Body of pancreas (tissue), 4 donors: ENCODE measurements at regions not wholly inside any gene's neighbourhood (a gene's known extent, or its start where the extent isn't known, plus 50 kb on each side); places are given as distances from the start of the nearest gene placed in this dataset.

ENCODE experiments used
- ATAC-seq: fragments of 150-250 bp; one replicate; pipeline ENCODE4 v1.9.1; 2016
- DNase-seq, 4 donors: peaks; one replicate each; pipeline ENCODE4 v3.0.0-alpha.2; 2019
- H3K27ac ChIP-seq, 4 donors: fragments of 200-600 bp; sonication (generic); 1 replicate in 3 of 4; 2 replicates in 1 of 4; pipeline versions ENCODE4 v1.5.1 to v1.6.1; 2016 to 2019; ENCODE audit warnings: mild to moderate bottlenecking in 1 of 4, mixed read lengths in 1 of 4, moderate library complexity in 1 of 4
- H3K27me3 ChIP-seq, 2 donors: fragments of 200-600 bp; sonication (generic); one replicate each; pipeline ENCODE4 v1.6.0; 2016; ENCODE audit warnings: mild to moderate bottlenecking in 1 of 2
- H3K36me3 ChIP-seq, 2 donors: fragments of 200-600 bp; sonication (generic); replicated peaks in 1 of 2; 2 replicates each; pipeline ENCODE4 v1.5.1; 2016; ENCODE audit warnings: low read depth in 2 of 2; ENCODE audit not compliant: insufficient read depth in 1 of 2
- H3K4me1 ChIP-seq: fragments of 200-600 bp; sonication (generic); one replicate; pipeline ENCODE4 v1.6.0; 2016
- H3K4me3 ChIP-seq, 2 donors: fragments of 200-600 bp; sonication (generic); 1 replicate in 1 of 2; 2 replicates in 1 of 2; pipeline ENCODE4 v1.5.1; 2016 to 2019
- H3K9me3 ChIP-seq, 3 donors: fragments of 200-600 bp; sonication (generic); 1 replicate in 2 of 3; 2 replicates in 1 of 3; pipeline ENCODE4 v1.5.1; 2016
- POLR2A ChIP-seq, 3 donors: fragments of 450-650 bp; IDR thresholded peaks; one replicate each; pipeline ENCODE4 v1.6.1; 2016; ENCODE audit warnings: antibody characterized with exemption in 3 of 3, mild to moderate bottlenecking in 2 of 3
- WGBS, 2 donors: methylation state at CpG; one replicate each; pipeline ENCODE4 v1.1.5; 2017; 5-methylcytosine and 5-hydroxymethylcytosine counted together
- intact Hi-C: fragments of 100-400 bp; cut with DNase I; formaldehyde crosslinking; loops from one replicate; pipeline ENCODE4 v1.15.1; 2023
- TF ChIP-seq, protein P1 (sequence below), 7 experiments: fragments of 450-650 bp in 4 of 7; fragments of 200-600 bp in 3 of 7; sonication (generic) in 3 of 7; IDR thresholded peaks; one replicate each; pipeline ENCODE4 v1.5.1; 2016 to 2019; ENCODE audit warnings: antibody characterized with exemption in 7 of 7

DNA sequence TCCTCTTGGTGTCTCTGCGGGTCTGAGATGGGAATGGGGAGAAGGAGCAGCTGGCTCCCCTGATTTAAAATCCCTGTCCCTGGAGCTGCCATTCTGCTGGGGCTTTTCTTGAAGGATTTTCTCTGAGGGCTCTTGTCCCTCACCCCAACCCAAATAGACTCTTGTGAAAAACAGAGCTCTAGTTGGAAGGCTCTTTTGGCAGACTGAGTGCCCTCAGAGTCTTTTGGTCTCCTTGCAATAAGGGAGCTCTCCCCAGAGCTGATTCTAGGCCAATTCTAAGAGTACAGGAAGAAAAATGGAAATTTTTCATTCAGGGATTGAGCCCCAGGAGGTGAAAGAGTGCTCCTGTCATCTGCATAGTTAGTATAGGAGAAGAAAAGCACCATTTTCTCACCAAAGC is 238.3 kb downstream of the COG6 start:
- no peak for DNase-seq
- Histone ChIP-seq H3K4me3 (no peak overlapping the region), H3K27me3 (no peaks in the 10 kb centered on the region), H3K27ac (no peak overlapping the region), H3K36me3 (no peaks in the 10 kb centered on the region), H3K9me3 (no peaks in the 10 kb centered on the region), H3K4me1 (no peaks in the 10 kb centered on the region)
- 78 to 85% methylated on average over 1 of the region's 1 CpG for WGBS, 2 donors
- no peak for ATAC-seq
- no peak for TF ChIP-seq POLR2A (IDR thresholded peaks at IDR 0.05)
- TF ChIP-seq, protein P1, sequence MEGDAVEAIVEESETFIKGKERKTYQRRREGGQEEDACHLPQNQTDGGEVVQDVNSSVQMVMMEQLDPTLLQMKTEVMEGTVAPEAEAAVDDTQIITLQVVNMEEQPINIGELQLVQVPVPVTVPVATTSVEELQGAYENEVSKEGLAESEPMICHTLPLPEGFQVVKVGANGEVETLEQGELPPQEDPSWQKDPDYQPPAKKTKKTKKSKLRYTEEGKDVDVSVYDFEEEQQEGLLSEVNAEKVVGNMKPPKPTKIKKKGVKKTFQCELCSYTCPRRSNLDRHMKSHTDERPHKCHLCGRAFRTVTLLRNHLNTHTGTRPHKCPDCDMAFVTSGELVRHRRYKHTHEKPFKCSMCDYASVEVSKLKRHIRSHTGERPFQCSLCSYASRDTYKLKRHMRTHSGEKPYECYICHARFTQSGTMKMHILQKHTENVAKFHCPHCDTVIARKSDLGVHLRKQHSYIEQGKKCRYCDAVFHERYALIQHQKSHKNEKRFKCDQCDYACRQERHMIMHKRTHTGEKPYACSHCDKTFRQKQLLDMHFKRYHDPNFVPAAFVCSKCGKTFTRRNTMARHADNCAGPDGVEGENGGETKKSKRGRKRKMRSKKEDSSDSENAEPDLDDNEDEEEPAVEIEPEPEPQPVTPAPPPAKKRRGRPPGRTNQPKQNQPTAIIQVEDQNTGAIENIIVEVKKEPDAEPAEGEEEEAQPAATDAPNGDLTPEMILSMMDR (IDR thresholded peaks at IDR 0.05), result no peak
- intact Hi-C loops, result no loop called here

DNA sequence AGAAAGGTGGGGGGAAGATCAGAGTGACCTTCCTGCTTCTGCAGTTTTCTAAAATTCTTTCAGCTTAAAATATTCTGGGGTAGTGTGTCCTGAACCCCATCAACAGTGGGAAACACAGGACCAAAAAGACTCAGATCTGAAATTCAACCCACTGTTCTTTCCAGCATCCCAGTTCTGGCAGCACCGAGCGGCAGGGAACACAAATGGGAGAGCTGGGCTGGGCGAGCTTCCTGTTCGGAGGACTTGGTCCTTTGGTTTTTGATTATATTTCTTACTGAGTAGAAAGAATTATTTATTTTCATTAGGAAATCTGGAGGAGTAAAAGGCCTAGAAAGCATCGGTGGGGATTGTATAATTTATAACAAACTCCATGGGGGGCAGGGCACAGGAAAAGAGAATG is 239.1 kb downstream of the COG6 start:
- ATAC-seq, result no peak
- Histone ChIP-seq H3K36me3 (no peaks in the 10 kb centered on the region), H3K4me1 (peaks cover under 1% of the 10 kb centered on the region), H3K9me3 (no peaks in the 10 kb centered on the region), H3K4me3 (no peak overlapping the region), H3K27me3 (no peaks in the 10 kb centered on the region), H3K27ac (no peak overlapping the region)
- no peak for DNase-seq
- intact Hi-C loops, result no loop called here
- TF ChIP-seq, protein P1 (IDR thresholded peaks at IDR 0.05), result no peak
- no peak for TF ChIP-seq POLR2A (IDR thresholded peaks at IDR 0.05)
- WGBS, 2 donors, result 84 to 94% methylated on average over 5 of the region's 5 CpGs

DNA sequence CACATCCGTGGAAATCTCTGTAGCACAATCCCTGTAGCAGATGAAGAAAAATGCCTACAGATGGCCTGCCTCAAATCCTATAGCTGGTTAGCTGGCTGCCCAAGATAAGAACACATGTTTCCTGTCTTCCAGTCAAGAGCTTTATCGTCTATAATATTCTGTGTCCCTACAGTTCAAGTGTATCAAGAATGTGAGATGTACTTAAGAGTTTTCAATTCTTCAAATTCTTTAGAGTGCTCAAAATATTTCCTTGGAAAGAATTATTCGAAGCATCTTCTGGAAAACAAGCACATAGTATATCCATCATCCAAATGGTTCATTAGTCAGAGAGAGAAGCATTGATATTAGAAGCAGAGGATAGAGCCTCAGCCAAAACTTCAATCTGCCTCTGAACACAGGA is 239.8 kb downstream of the COG6 start:
- Histone ChIP-seq H3K36me3 (no peaks in the 10 kb centered on the region), H3K27me3 (no peaks in the 10 kb centered on the region), H3K4me3 (no peak overlapping the region), H3K9me3 (no peaks in the 10 kb centered on the region), H3K4me1 (peaks cover 7% of the 10 kb centered on the region), H3K27ac (no peak overlapping the region)
- WGBS, 2 donors, result 49 to 73% methylated on average over 3 of the region's 3 CpGs
- intact Hi-C loops, result no loop called here
- no peak for ATAC-seq
- no peak for DNase-seq
- no peak for TF ChIP-seq POLR2A (IDR thresholded peaks at IDR 0.05)
- TF ChIP-seq, protein P1 (IDR thresholded peaks at IDR 0.05), result no peak

DNA sequence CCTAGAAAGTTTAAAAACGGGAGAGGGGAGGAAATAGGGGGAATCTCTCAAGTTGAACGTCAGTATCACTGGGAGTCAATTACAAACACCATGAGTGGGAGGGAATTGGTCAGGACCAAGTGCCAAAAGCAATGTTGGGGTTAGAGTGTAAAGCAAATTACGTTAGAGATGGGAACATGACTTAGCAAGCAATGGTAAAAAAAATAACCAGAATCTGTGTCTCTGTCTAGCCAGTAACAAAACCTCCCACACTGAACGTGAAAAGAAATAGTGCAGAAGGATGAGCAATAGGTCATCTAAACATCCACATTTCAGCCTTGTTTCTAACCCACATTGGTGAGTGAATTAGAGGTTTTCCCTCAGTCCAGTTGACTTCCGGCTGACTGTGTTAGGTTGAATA is 242.2 kb downstream of the COG6 start:
- DNase-seq (no peak), ATAC-seq (no peak)
- intact Hi-C loops, result no loop called here
- H3K9me3 ChIP-seq, result no peaks in the 10 kb centered on the region
- WGBS, 2 donors, result 83 to 84% methylated on average over 5 of the region's 5 CpGs
- no peaks in the 10 kb centered on the region for H3K36me3 ChIP-seq
- TF ChIP-seq, protein P1 (IDR thresholded peaks at IDR 0.05), result no peak
- TF ChIP-seq POLR2A (IDR thresholded peaks at IDR 0.05), result no peak
- no peak overlapping the region for H3K4me3 ChIP-seq
- H3K27me3 ChIP-seq, result no peaks in the 10 kb centered on the region
- no peak overlapping the region for H3K27ac ChIP-seq
- peaks cover 18% of the 10 kb centered on the region for H3K4me1 ChIP-seq

DNA sequence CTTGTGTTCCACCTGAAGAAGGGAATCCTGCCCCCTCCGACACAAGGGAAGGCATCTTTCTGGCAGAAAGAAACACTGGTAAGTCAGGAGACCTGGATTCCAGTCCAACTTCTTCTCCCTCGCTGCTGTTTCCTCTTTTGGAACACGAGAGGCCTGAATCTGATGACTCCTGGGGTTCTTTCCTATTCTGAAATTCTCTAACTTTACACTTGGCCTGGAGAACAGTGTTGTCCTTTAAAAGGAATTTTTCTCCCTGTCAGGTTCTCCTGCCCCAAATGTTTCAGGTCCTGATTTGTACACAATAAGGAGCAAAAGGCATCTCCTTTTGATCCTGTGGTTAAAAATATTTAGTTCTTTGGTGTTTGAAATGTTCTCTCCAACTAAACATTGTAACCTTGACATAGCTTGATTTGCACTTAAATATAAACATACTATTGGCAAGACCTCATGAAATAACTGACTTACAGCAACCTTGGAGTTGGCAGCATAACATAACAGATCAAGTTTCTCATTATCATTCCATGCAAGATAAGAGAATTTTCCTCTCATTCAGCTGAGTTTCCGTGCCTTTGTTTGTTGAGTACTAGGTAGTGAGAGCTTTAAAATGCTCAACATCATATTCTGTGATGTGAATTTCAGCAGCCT is 244.8 kb downstream of the COG6 start:
- Histone ChIP-seq H3K27ac (peak overlapping the region in 2 of 4 donors; percentile 30 to 38), H3K4me1 (peaks cover 18% of the 10 kb centered on the region), H3K27me3 (no peaks in the 10 kb centered on the region), H3K9me3 (no peaks in the 10 kb centered on the region), H3K36me3 (no peaks in the 10 kb centered on the region), H3K4me3 (no peak overlapping the region)
- DNase-seq (no peak), ATAC-seq (peak; percentile 60)
- intact Hi-C loops, result no loop called here
- WGBS, 2 donors, result 22 to 29% methylated on average over 4 of the region's 4 CpGs
- TF ChIP-seq POLR2A (IDR thresholded peaks at IDR 0.05), result no peak
- TF ChIP-seq, protein P1 (IDR thresholded peaks at IDR 0.05), result no peak
